ENCODE measurements at regions not wholly inside any gene's neighbourhood (a gene's known extent, or its start where the extent isn't known, plus 50 kb on each side); places are given as distances from the start of the nearest gene placed in this dataset.

GRCh38 chr13:111984349-111984748 is 82.6 kb upstream of the SOX1 start:
- no peak for TF ChIP-seq CTCF (IDR thresholded peaks at IDR 0.05)
- TF ChIP-seq EP300 (IDR thresholded peaks at IDR 0.05; ENCODE audit: low read depth): no peak
- no peak for TF ChIP-seq POLR2AphosphoS5 (IDR thresholded peaks at IDR 0.05)
- no peak for TF ChIP-seq POLR2A (IDR thresholded peaks at IDR 0.05)
